HepG2 (cell line): ENCODE measurements at regions not wholly inside any gene's neighbourhood (a gene's known extent, or its start where the extent isn't known, plus 50 kb on each side); places are given as distances from the start of the nearest gene placed in this dataset.

Experiments used
- FIP1L1 ChIP-seq: fragments of 200-400 bp; formaldehyde crosslinking; IDR thresholded peaks from 2 replicates; pipeline ENCODE4 v1.6.1; 2018; ENCODE audit warnings: low read depth, mild to moderate bottlenecking, low read length, moderate library complexity, borderline replicate concordance; ENCODE audit not compliant: insufficient read depth
- GATAD2A ChIP-seq: IDR thresholded peaks from 2 replicates; pipeline ENCODE4 v1.6.1; 2016
- HMG20A ChIP-seq: IDR thresholded peaks from 2 replicates; pipeline ENCODE4 v1.6.1; 2016; ENCODE audit warnings: borderline replicate concordance
- MIER3 ChIP-seq: IDR thresholded peaks from 2 replicates; pipeline ENCODE4 v1.6.1; 2016; ENCODE audit warnings: missing compliant biosample characterization, borderline replicate concordance
- MYC ChIP-seq: sonication (generic); formaldehyde crosslinking; IDR thresholded peaks from 2 replicates; pipeline ENCODE4 v1.9.0; 2021; ENCODE audit warnings: missing genetic modification reagents, borderline replicate concordance
- NFRKB ChIP-seq: fragments of 450-650 bp; IDR thresholded peaks from 2 replicates; pipeline ENCODE4 v1.6.1; 2017
- NR3C1 ChIP-seq: sonication (generic); formaldehyde crosslinking; IDR thresholded peaks from 2 replicates; pipeline ENCODE4 v1.4.0; 2020; ENCODE audit warnings: missing genetic modification reagents
- REXO4 ChIP-seq: sonication (generic); formaldehyde crosslinking; IDR thresholded peaks from 2 replicates; pipeline ENCODE4 v1.8.0; 2022; ENCODE audit warnings: missing genetic modification reagents, mild to moderate bottlenecking, borderline replicate concordance
- SNAI1 ChIP-seq: sonication (generic); formaldehyde crosslinking; IDR thresholded peaks from 2 replicates; pipeline ENCODE4 v1.5.0; 2020; ENCODE audit warnings: mild to moderate bottlenecking, missing genetic modification reagents, borderline replicate concordance
- ZFP1 ChIP-seq: IDR thresholded peaks from 2 replicates; pipeline ENCODE4 v1.6.1; 2016
- ZIK1 ChIP-seq: sonication (generic); formaldehyde crosslinking; IDR thresholded peaks from 2 replicates; pipeline ENCODE4 v1.5.0; 2020; ENCODE audit warnings: mild to moderate bottlenecking, low read depth, missing genetic modification reagents, borderline replicate concordance
- ZKSCAN1 ChIP-seq: fragments of 150-350 bp; IDR thresholded peaks from 2 replicates; pipeline ENCODE4 v1.6.1; 2014; ENCODE audit warnings: low read length
- ZNF263 ChIP-seq: sonication (generic); formaldehyde crosslinking; IDR thresholded peaks from 2 replicates; pipeline ENCODE4 v1.4.0; 2020; ENCODE audit warnings: missing genetic modification reagents
- ZNF274 ChIP-seq: sonication (generic); formaldehyde crosslinking; IDR thresholded peaks from 2 replicates; pipeline ENCODE4 v1.5.1; 2020; ENCODE audit warnings: mild to moderate bottlenecking, missing genetic modification reagents
- ZNF34 ChIP-seq: sonication (generic); formaldehyde crosslinking; IDR thresholded peaks from 2 replicates; pipeline ENCODE4 v1.4.0; 2020; ENCODE audit warnings: mild to moderate bottlenecking, missing genetic modification reagents, borderline replicate concordance
- ZNF343 ChIP-seq: sonication (generic); formaldehyde crosslinking; IDR thresholded peaks from 2 replicates; pipeline ENCODE4 v1.4.0; 2020; ENCODE audit warnings: mild to moderate bottlenecking, missing genetic modification reagents
- ZNF747 ChIP-seq: sonication (generic); formaldehyde crosslinking; IDR thresholded peaks from 2 replicates; pipeline ENCODE4 v1.8.1; 2023; ENCODE audit warnings: missing genetic modification reagents, mild to moderate bottlenecking, borderline replicate concordance
- ZNF879 ChIP-seq: sonication (generic); formaldehyde crosslinking; IDR thresholded peaks from 2 replicates; pipeline ENCODE4 v1.8.1; 2023; ENCODE audit warnings: missing genetic modification reagents
- ZSCAN22 ChIP-seq: sonication (generic); formaldehyde crosslinking; IDR thresholded peaks from 2 replicates; pipeline ENCODE4 v1.4.0; 2020; ENCODE audit warnings: mild to moderate bottlenecking, missing genetic modification reagents
- ZSCAN29 ChIP-seq: sonication (generic); formaldehyde crosslinking; conservative IDR thresholded peaks from 2 replicates; pipeline ENCODE4 v1.4.0; 2020; ENCODE audit warnings: mild to moderate bottlenecking, missing genetic modification reagents
- TF ChIP-seq, protein P1 (sequence below): sonication (generic); formaldehyde crosslinking; IDR thresholded peaks from 2 replicates; pipeline ENCODE4 v1.4.0; 2020; ENCODE audit warnings: missing genetic modification reagents
- TF ChIP-seq, protein P2 (sequence below): sonication (generic); formaldehyde crosslinking; IDR thresholded peaks from 2 replicates; pipeline ENCODE4 v1.9.0; 2021; ENCODE audit warnings: missing genetic modification reagents, mild to moderate bottlenecking, borderline replicate concordance
- TF ChIP-seq, protein P3 (sequence below): sonication (generic); formaldehyde crosslinking; IDR thresholded peaks from 2 replicates; pipeline ENCODE4 v1.5.0; 2020; ENCODE audit warnings: mild to moderate bottlenecking, missing genetic modification reagents
- TF ChIP-seq, protein P4 (sequence below): sonication (generic); formaldehyde crosslinking; IDR thresholded peaks from 2 replicates; pipeline ENCODE4 v1.8.0; 2022; ENCODE audit warnings: missing genetic modification reagents, mild to moderate bottlenecking, inconsistent platforms, borderline replicate concordance
- TF ChIP-seq, protein P5 (sequence below): sonication (generic); formaldehyde crosslinking; IDR thresholded peaks from 2 replicates; pipeline ENCODE4 v1.5.0; 2020; ENCODE audit warnings: missing genetic modification reagents

DNA sequence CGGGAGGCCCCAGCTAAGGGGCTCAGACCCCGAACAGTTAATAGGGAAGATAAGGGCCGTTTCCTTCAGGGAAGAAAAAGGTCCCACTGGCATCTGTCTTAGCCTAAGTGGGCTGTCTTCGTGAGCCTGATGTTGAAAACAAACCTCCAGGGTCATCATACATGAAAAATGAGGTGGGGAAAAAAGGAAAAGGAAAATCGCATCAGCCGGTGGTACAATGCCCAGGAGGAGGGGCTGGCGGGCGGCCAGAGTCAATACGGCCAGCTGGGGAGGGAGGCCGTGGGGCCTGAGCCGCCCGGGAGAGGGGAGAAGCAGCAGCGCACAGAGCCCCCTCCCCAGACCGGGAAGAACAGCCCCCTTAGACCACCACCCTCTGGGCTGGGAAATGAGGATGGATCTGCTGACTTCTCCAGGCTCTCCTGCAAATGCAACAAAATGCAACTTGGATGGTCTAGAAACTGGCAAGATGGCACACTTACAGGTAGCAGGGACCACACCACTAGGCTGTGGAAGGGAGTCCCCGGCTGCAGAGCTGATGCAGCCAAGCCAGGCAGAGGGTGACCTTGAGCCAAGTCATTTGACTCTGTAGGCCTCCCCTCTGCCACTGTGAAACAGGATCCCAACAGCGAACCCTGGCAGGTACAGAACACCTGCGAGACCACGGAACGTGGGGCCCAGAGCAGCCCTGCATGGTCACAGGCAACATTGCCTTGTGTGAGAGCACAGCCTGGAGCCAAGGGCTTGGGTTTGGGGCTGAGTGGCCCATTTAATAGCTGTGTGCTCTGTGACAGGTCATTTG, 448.5 kb downstream of the SOX9 start (continued):
- TF ChIP-seq FIP1L1 (no peak), REXO4 (CRISPR knock-in tag) (no peak), HMG20A (CRISPR knock-in tag) (peak; percentile 10; the same call in 1 of the 2 replicates), ZNF274 (CRISPR knock-in tag) (no peak), SNAI1 (CRISPR knock-in tag) (no peak), ZFP1 (CRISPR knock-in tag) (no peak), ZNF343 (CRISPR knock-in tag) (no peak), MIER3 (CRISPR knock-in tag) (no peak), ZNF747 (CRISPR knock-in tag) (no peak), NFRKB (no peak), MYC (CRISPR knock-in tag) (no peak; the same call in 1 of the 2 replicates), ZSCAN22 (CRISPR knock-in tag) (no peak), ZNF34 (CRISPR knock-in tag) (no peak), ZNF263 (CRISPR knock-in tag) (peak; percentile 58; the same call in 1 of the 2 replicates), ZSCAN29 (CRISPR knock-in tag) (no peak), ZKSCAN1 (no peak), GATAD2A (CRISPR knock-in tag) (peak; percentile 80), ZNF879 (CRISPR knock-in tag) (no peak), NR3C1 (no peak), ZIK1 (no peak)
- TF ChIP-seq, protein P1, sequence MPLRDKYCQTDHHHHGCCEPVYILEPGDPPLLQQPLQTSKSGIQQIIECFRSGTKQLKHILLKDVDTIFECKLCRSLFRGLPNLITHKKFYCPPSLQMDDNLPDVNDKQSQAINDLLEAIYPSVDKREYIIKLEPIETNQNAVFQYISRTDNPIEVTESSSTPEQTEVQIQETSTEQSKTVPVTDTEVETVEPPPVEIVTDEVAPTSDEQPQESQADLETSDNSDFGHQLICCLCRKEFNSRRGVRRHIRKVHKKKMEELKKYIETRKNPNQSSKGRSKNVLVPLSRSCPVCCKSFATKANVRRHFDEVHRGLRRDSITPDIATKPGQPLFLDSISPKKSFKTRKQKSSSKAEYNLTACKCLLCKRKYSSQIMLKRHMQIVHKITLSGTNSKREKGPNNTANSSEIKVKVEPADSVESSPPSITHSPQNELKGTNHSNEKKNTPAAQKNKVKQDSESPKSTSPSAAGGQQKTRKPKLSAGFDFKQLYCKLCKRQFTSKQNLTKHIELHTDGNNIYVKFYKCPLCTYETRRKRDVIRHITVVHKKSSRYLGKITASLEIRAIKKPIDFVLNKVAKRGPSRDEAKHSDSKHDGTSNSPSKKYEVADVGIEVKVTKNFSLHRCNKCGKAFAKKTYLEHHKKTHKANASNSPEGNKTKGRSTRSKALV: no peak
- TF ChIP-seq, protein P2, sequence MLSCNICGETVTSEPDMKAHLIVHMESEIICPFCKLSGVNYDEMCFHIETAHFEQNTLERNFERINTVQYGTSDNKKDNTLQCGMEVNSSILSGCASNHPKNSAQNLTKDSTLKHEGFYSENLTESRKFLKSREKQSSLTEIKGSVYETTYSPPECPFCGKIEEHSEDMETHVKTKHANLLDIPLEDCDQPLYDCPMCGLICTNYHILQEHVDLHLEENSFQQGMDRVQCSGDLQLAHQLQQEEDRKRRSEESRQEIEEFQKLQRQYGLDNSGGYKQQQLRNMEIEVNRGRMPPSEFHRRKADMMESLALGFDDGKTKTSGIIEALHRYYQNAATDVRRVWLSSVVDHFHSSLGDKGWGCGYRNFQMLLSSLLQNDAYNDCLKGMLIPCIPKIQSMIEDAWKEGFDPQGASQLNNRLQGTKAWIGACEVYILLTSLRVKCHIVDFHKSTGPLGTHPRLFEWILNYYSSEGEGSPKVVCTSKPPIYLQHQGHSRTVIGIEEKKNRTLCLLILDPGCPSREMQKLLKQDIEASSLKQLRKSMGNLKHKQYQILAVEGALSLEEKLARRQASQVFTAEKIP (CRISPR knock-in tag): no peak
- TF ChIP-seq, protein P3, sequence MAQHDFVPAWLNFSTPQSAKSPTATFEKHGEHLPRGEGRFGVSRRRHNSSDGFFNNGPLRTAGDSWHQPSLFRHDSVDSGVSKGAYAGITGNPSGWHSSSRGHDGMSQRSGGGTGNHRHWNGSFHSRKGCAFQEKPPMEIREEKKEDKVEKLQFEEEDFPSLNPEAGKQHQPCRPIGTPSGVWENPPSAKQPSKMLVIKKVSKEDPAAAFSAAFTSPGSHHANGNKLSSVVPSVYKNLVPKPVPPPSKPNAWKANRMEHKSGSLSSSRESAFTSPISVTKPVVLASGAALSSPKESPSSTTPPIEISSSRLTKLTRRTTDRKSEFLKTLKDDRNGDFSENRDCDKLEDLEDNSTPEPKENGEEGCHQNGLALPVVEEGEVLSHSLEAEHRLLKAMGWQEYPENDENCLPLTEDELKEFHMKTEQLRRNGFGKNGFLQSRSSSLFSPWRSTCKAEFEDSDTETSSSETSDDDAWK (CRISPR knock-in tag): no peak
- TF ChIP-seq, protein P4, sequence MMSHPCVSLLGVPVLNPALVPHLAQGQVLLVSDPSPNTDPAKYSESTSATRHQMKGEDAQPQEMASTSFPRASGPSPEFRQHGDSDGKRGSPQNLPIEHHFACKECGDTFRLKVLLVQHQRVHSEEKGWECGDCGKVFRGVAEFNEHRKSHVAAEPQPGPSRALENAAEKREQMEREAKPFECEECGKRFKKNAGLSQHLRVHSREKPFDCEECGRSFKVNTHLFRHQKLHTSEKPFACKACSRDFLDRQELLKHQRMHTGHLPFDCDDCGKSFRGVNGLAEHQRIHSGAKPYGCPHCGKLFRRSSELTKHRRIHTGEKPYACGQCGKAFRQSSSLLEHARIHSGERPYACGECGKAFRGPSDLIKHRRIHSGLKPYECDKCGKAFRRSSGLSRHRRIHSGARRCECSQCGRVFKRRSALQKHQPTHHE (CRISPR knock-in tag): no peak
- TF ChIP-seq, protein P5, sequence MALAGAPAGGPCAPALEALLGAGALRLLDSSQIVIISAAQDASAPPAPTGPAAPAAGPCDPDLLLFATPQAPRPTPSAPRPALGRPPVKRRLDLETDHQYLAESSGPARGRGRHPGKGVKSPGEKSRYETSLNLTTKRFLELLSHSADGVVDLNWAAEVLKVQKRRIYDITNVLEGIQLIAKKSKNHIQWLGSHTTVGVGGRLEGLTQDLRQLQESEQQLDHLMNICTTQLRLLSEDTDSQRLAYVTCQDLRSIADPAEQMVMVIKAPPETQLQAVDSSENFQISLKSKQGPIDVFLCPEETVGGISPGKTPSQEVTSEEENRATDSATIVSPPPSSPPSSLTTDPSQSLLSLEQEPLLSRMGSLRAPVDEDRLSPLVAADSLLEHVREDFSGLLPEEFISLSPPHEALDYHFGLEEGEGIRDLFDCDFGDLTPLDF (CRISPR knock-in tag): no peak
